ENCODE measurements at regions not wholly inside any gene's neighbourhood (a gene's known extent, or its start where the extent isn't known, plus 50 kb on each side); places are given as distances from the start of the nearest gene placed in this dataset.

DNA sequence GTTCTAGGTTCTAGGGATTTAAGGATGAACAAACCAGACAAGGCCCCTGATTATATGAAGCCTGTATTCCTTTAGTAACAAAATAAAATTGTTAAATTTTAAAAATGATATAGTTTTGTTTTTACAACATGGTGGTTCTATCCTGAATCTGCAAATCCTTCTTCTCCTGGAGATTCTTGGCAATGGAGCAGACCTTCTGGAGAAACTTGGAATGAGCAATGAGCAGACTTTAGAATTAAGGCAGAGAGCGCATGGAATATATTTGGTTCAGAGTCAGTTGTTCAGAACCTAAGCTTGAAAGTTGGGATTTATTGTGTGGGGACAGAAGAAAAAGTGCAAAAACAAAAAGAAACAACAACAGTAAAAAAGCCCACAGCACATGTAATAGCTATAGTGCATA is 381.1 kb downstream of the ADGRL2 start:
- ATAC-seq (no peak), DNase-seq (ENCODE audit: low read depth, low spot score) (no peak), FAIRE-seq (no peak)
- ChIA-PET CTCF (interaction anchor here (1.3 kb wide), 1 partner anchor 9 kb away, joined by 3 read pairs; no protein-coding TSS in a partner anchor), POLR2A (interaction anchor here (0.7 kb wide), 1 partner anchor 59 kb away, joined by 3 read pairs; no protein-coding TSS in a partner anchor), RAD21 (ENCODE audit: unreplicated experiment) (interaction anchor here (1.0 kb wide), 1 partner anchor 15 kb away, joined by 3 read pairs; no protein-coding TSS in a partner anchor), SMC1A (ENCODE audit: uncharacterized antibody, unreplicated experiment) (interaction anchor here (0.6 to 4.8 kb wide), 4 partner anchors 11 to 45 kb away, joined by 4 to 19 read pairs (median 6); no protein-coding TSS in a partner anchor)
- H2AFZ ChIP-seq (ENCODE audit: control insufficient read depth, low read depth, low read length) = no peak overlapping the region
- H4K20me1 ChIP-seq (ENCODE audit: control insufficient read depth, insufficient read depth) = no peaks in the 10 kb centered on the region
- intact Hi-C loops (cut with micrococcal nuclease; ENCODE audit: unreplicated experiment) (no loop called here), in situ Hi-C loops (cut with MboI) (no loop called here)
- no peaks in the 10 kb centered on the region for H3K79me2 ChIP-seq (ENCODE audit: control insufficient read depth, insufficient read depth, low read length)
- no peaks in the 10 kb centered on the region for H3K4me1 ChIP-seq (ENCODE audit: control insufficient read depth, insufficient read depth, low read length)
- no peak for TF ChIP-seq IRF4 (IDR thresholded peaks at IDR 0.05; ENCODE audit: low read depth, low read length)
- TF ChIP-seq SMAD5 (IDR thresholded peaks at IDR 0.05; ENCODE audit: low read depth) = no peak
- no peak for TF ChIP-seq HDAC6 (IDR thresholded peaks at IDR 0.05; ENCODE audit: unreplicated experiment)
- no peaks in the 10 kb centered on the region for H3K27me3 ChIP-seq (replicated peaks in 1 of 2; ENCODE audit: control insufficient read depth in 2 of 2, insufficient read depth in 2 of 2, low read length in 1 of 2)
- BruUV-seq (replicated peaks) = no TSS peak
- no peak overlapping the region for H3K4me2 ChIP-seq (ENCODE audit: control insufficient read depth, insufficient read depth)
- no peaks in the 10 kb centered on the region for H3K9me3 ChIP-seq (replicated peaks; ENCODE audit: control insufficient read depth, insufficient read depth, low read length)
- no peak overlapping the region for H3K27ac ChIP-seq (ENCODE audit: control insufficient read depth, insufficient read depth)
- WGBS (ENCODE audit: insufficient coverage, insufficient replicate concordance, low lambda C conversion rate, missing lambda C conversion rate) = 94% methylated on average over 1 of the region's 1 CpG
- no peak overlapping the region for H3K4me3 ChIP-seq
- H3K36me3 ChIP-seq (ENCODE audit: control insufficient read depth in 2 of 2, insufficient read depth in 2 of 2, low read length in 1 of 2) = no peaks in the 10 kb centered on the region
- no peak overlapping the region for H3K9ac ChIP-seq (ENCODE audit: control insufficient read depth, insufficient read depth, low read length)

DNA sequence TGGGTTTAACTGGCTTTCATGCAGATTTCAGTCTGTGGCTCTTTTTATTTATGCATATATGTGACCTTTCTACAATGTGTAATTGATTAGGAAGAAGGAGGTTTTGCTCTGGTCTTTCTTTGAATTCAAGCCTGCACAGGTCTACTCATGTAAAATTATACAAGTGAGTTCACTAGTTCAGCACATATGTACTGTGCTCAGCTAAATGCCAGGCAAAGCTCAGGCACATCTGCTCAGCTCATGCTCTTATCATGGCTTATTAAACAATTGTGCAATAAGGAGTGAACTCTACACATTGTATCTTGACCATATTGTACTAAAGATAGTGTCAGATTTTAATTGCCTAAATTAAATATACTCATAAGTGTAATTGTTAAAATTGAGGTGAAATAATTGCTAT is 378.4 kb downstream of the ADGRL2 start:
- no peak overlapping the region for H3K4me2 ChIP-seq (ENCODE audit: control insufficient read depth, insufficient read depth)
- ChIA-PET RAD21 (ENCODE audit: unreplicated experiment) (no interaction called here), SMC1A (ENCODE audit: uncharacterized antibody, unreplicated experiment) (interaction anchor here (0.6 to 1.5 kb wide), 2 partner anchors 11 to 55 kb away, joined by 3 to 5 read pairs; no protein-coding TSS in a partner anchor), POLR2A (no interaction called here), CTCF (no interaction called here)
- no peak overlapping the region for H2AFZ ChIP-seq (ENCODE audit: control insufficient read depth, low read depth, low read length)
- H3K36me3 ChIP-seq (ENCODE audit: control insufficient read depth in 2 of 2, insufficient read depth in 2 of 2, low read length in 1 of 2) = no peaks in the 10 kb centered on the region
- no peak overlapping the region for H3K27ac ChIP-seq (ENCODE audit: control insufficient read depth, insufficient read depth)
- intact Hi-C loops (cut with micrococcal nuclease; ENCODE audit: unreplicated experiment) = no loop called here
- H3K9ac ChIP-seq (ENCODE audit: control insufficient read depth, insufficient read depth, low read length) = no peak overlapping the region
- no peaks in the 10 kb centered on the region for H3K9me3 ChIP-seq (replicated peaks; ENCODE audit: control insufficient read depth, insufficient read depth, low read length)
- BruUV-seq (replicated peaks) = no TSS peak
- no peak for DNase-seq (ENCODE audit: low read depth, low spot score)
- H3K4me3 ChIP-seq = no peak overlapping the region
- H4K20me1 ChIP-seq (ENCODE audit: control insufficient read depth, insufficient read depth) = no peaks in the 10 kb centered on the region
- no peak for ATAC-seq
- in situ Hi-C loops (cut with MboI) = no loop called here
- no peaks in the 10 kb centered on the region for H3K79me2 ChIP-seq (ENCODE audit: control insufficient read depth, insufficient read depth, low read length)
- no peaks in the 10 kb centered on the region for H3K27me3 ChIP-seq (replicated peaks in 1 of 2; ENCODE audit: control insufficient read depth in 2 of 2, insufficient read depth in 2 of 2, low read length in 1 of 2)
- no peak for FAIRE-seq
- H3K4me1 ChIP-seq (ENCODE audit: control insufficient read depth, insufficient read depth, low read length) = no peaks in the 10 kb centered on the region
- TF ChIP-seq BHLHE40 (IDR thresholded peaks at IDR 0.05; ENCODE audit: borderline replicate concordance in 1 of 2, low read depth in 2 of 2, low read length in 1 of 2) (no peak), RCOR1 (conservative IDR thresholded peaks at IDR 0.05; ENCODE audit: low read depth, low read length) (no peak), RUNX3 (IDR thresholded peaks at IDR 0.05; ENCODE audit: low read length) (no peak), MYB (IDR thresholded peaks at IDR 0.05; ENCODE audit: borderline replicate concordance, low read depth, low read length) (no peak), RFX5 (IDR thresholded peaks at IDR 0.05; ENCODE audit: low read depth, low read length) (no peak), TAF1 (IDR thresholded peaks at IDR 0.05; ENCODE audit: borderline replicate concordance, low read depth, low read length) (no peak), KLF5 (IDR thresholded peaks at IDR 0.05; ENCODE audit: partially characterized antibody) (no peak), TBL1XR1 (IDR thresholded peaks at IDR 0.05; ENCODE audit: low read depth, low read length) (no peak), MYC (IDR thresholded peaks at IDR 0.05; ENCODE audit: insufficient read depth, insufficient read length, insufficient replicate concordance, low read length, severe bottlenecking) (no peak), ZNF622 (IDR thresholded peaks at IDR 0.05) (no peak), NR2F1 (conservative IDR thresholded peaks at IDR 0.05) (no peak), HCFC1 (IDR thresholded peaks at IDR 0.05; ENCODE audit: low read length) (no peak), TCF7 (IDR thresholded peaks at IDR 0.05; ENCODE audit: borderline replicate concordance) (no peak), STAT3 (IDR thresholded peaks at IDR 0.05; ENCODE audit: low read depth, low read length) (no peak)
- TF ChIP-seq, protein P1, sequence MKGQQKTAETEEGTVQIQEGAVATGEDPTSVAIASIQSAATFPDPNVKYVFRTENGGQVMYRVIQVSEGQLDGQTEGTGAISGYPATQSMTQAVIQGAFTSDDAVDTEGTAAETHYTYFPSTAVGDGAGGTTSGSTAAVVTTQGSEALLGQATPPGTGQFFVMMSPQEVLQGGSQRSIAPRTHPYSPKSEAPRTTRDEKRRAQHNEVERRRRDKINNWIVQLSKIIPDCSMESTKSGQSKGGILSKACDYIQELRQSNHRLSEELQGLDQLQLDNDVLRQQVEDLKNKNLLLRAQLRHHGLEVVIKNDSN (IDR thresholded peaks at IDR 0.05; ENCODE audit: borderline replicate concordance, extremely low read length, insufficient read depth, low read depth, low read length) = no peak
- TF ChIP-seq, protein P2, sequence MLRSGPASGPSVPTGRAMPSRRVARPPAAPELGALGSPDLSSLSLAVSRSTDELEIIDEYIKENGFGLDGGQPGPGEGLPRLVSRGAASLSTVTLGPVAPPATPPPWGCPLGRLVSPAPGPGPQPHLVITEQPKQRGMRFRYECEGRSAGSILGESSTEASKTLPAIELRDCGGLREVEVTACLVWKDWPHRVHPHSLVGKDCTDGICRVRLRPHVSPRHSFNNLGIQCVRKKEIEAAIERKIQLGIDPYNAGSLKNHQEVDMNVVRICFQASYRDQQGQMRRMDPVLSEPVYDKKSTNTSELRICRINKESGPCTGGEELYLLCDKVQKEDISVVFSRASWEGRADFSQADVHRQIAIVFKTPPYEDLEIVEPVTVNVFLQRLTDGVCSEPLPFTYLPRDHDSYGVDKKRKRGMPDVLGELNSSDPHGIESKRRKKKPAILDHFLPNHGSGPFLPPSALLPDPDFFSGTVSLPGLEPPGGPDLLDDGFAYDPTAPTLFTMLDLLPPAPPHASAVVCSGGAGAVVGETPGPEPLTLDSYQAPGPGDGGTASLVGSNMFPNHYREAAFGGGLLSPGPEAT (IDR thresholded peaks at IDR 0.05; ENCODE audit: low read depth) = no peak
